Embryonic facial prominence (tissue), 1 donor: ENCODE measurements at regions not wholly inside any gene's neighbourhood (a gene's known extent, or its start where the extent isn't known, plus 50 kb on each side); places are given as distances from the start of the nearest gene placed in this dataset.

Source experiments
- DNase-seq: peaks from one replicate; pipeline ENCODE4 v3.0.0-alpha.2; 2016; ENCODE audit errors: extremely low spot score

GRCh38 chr1:5660141-5660935 lies 331.9 kb downstream of the NPHP4 start:
- no peak for DNase-seq

GRCh38 chr1:5659606-5660005 lies 332.6 kb downstream of the NPHP4 start:
- DNase-seq, result no peak

DNA sequence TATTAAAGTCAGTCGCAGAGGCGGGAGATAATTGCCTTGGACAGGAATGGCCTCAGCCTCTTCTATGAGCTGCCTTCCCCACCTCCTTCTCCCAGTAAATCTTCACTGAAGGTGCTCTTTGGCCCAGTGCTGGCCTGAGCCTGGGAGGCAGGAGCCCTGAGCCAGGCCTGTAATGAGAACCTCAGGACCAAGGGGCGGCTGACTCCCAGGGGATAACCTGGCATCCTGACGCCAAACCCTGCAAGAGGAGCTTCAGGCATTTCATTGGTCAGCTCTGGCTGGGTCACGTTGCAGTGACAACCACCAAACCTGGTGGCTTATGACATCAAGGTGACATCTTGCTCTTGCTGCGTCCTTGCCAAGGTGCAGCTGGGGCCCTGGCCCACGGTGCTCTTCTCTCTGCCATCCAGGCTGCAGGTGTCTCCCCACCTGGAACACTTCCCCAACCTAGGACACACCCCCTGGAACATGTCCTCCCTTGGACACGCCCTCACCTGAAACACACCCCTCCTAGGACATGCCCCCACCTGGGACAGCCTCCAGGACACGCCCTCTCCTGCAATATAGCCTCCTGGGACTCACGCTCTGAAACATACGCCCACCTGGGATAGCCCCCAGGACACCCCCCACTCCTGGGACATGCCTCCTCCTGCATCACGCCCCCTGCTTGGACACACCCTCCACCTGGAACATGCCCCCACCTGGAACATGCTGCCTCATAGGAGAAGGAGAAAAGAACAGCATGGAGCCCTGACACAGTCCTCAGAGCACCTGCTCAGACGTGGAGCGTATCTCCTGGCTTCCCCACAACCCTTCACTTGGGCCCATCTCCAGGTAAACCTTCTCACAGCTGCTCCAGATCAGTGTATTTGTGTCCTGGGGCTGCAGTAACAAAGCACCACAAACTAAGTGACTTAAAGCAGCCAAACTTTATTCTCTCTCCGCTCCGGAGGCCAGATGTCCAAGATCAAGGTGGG lies 333.6 kb downstream of the NPHP4 start:
- DNase-seq, result no peak

DNA sequence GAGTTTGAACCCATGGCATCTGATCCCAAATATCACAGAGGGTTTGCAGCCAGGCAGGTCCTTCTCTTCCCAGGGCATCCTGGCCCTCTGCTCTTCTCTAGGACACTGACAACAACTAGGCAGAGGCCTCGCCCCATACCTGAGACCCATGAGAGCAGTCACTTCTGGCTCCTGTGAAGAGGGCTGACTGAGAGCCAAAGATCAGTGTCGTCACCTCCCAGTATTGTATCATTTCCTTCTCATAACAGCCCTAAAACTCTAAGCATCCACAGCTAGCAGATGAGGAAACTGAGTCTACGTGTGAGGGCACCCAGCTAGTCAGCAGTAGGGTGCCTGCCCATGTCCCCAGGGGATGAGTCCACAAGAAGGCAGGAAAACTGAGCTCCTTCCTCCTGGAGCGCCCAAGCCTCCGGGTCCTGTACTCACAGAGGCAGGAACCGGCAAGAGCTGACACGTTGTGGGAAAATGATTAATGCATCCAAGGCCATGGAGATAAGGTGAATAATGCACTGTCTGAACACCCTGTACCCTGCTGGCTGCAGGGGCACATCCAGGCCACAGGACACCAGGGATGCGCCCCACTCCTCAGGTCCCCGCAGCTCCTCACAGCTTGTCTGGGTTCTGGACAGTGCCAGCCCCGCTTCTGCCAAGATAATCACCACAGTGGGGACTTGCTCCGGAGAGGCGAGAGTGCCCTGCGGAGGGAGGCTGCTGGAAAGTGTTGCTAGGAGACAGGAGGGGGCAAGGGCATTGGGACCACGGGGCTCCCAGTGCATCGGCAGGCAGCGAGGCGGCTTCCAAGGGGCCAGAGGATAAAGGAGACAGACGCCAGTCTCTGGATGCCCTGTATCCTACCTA lies 340.0 kb downstream of the NPHP4 start:
- no peak for DNase-seq

- no peak for DNase-seq
Measured at GRCh38 chr1:5651473-5651872, 340.8 kb downstream of the NPHP4 start.

GRCh38 chr1:5651027-5651410 lies 341.2 kb downstream of the NPHP4 start:
- DNase-seq, result no peak

DNA sequence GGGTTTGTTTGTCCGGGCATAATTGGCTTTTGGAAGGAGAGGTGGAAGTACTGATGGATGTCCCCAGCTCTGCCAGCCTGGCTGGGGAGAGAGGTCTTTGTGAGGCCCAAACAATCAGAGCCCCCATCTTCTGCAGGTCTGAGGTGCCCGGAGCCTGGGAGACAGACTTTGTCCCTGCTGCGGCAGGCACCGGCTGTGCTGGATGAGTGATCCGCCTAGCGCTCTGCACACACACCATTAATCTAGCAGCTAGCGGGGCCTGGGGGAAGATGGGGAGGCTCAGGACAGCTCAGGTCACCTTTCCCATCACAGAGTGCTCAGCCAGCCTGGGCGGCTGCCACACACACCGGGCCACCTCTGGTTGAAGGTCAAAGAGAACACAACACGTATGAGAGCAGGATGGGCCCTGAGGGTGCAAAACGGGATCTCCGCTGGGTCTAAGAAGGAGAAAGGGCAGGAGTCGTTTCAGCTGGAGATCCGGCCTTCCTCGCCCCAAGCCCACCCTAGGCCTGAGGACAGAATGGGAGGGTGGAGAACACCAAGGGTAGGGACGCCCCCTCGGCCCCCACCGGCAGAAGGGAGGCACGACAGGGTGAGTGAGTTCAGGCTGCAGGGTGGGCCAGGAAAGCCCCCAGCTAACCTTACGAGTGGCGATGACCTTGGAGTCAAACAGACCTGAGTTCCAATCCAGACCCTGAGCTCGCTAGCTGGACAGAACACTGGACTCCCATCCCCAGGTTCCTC lies 341.8 kb downstream of the NPHP4 start:
- no peak for DNase-seq

DNA sequence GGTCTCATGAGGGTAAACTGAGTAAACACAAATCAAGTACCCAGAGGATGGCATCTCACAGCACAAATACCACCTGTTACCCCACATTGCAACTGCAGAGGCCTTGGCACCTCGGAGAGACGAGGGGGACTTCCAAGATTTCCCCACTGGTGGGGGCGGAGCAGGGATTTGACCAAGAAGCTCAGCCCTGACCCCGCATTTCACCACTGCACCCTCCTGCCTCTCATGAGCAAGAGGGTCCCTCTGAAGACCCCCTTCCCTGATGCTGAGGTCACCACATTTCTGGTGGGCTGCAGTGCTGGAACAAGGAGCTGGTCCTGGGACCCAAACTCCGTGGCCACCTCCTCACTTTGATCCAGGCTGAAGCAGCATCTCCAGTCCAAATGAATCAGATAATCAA lies 342.4 kb downstream of the NPHP4 start:
- no peak for DNase-seq

DNA sequence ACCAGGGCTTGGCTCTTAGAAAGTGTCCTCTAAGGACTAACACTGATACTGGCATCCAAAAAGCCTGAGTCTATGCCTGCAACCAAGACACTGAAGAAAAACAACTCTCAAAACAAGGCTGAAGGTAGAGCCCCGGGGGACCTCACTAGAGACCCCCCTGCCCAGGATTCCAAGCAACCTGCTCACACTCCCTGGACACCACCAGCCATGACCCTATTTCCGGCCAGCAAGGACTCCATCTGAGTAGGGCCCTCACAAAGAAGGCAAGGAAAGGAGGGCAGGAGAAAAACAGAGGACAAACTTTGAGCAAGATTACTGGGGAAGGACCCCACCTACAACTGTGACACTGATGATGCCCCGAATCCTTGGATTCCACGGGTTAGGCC lies 343.1 kb downstream of the NPHP4 start:
- DNase-seq, result no peak

DNA sequence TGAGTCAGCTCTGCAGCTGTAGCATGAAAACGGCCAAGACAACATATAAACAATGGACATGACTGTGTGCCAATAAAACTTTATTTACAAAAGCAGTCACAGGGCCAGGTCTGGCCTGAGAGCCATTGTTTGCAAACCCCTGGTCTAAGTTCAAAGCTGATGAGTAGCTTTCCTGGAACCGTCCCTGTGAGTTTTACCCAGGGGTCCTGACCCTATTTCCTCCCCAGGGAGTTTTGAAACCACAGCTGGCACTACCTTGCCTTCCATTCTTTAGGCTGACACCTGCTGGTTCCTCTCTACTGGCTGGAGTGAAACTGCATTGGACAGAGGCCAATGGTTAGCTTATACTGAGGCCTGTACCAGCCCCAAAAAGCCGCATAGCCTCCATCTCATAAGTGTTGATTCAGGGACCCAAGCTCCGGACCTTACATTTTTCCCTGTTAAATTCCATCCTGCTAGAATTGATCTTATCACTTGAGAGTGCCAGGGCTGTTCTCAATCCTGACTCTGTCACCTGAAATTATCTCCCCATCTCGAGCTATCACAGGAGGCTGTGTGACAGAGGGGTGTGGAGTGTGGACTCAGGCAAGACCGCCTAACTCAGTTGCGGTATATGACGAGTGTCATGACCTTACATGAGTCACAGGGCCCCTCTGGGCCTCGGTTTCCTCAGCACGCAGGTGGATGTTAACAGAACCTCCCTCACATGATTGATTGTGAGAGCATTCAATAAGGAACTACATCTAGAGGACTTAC lies 343.6 kb downstream of the NPHP4 start:
- no peak for DNase-seq

GRCh38 chr1:5647234-5647633 lies 345.0 kb downstream of the NPHP4 start:
- DNase-seq, result no peak

GRCh38 chr1:5646486-5647149 lies 345.6 kb downstream of the NPHP4 start:
- no peak for DNase-seq

- DNase-seq, result no peak
Measured at GRCh38 chr1:5645929-5646328, 346.3 kb downstream of the NPHP4 start.

GRCh38 chr1:5645135-5645399 lies 347.2 kb downstream of the NPHP4 start:
- DNase-seq, result no peak

GRCh38 chr1:5644281-5645134 lies 347.7 kb downstream of the NPHP4 start:
- DNase-seq, result no peak

GRCh38 chr1:5643360-5644107 lies 348.7 kb downstream of the NPHP4 start:
- no peak for DNase-seq

DNA sequence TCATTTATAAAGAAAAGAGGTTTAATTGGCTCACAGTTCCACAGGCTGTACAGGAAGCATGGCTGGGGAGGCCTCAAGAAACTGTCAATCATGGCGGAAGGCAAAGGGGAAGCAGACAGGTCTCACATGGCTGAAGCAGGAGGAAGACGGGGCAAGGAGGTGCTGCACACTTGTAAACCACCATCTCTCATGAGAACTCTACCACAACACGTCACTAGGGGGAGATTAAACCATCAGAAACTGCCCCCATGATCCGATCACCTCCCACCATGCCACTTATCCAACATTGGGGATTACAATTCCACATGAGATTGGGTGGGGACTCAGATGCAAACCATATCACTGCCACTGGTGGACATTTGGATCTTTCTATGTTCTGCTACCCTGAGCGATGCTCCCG lies 351.4 kb downstream of the NPHP4 start:
- no peak for DNase-seq

- DNase-seq, result no peak
Measured at GRCh38 chr1:5639106-5639722, 353.0 kb downstream of the NPHP4 start.
